ENCODE measurements at regions not wholly inside any gene's neighbourhood (a gene's known extent, or its start where the extent isn't known, plus 50 kb on each side); places are given as distances from the start of the nearest gene placed in this dataset.

DNA sequence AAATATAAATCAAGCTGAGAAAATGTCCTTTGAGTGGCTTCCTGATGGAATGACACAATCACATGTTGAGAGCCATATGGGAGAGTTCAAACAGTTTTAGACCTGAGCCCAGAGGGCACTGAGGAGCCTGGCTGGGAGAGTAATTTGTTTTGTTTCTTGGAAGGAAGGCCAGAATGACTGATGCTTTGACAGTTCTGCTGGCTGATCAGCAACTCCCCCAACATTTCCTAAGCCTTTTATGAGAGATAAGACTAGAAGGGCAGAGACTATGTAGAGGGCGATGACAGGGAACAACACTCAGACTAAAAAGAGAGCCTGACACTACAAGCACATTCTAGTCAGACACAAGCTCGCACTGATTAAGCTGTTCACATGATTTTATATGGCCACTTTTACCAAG lies 169.2 kb downstream of the COX7C start:
- DNase-seq: no peak

DNA sequence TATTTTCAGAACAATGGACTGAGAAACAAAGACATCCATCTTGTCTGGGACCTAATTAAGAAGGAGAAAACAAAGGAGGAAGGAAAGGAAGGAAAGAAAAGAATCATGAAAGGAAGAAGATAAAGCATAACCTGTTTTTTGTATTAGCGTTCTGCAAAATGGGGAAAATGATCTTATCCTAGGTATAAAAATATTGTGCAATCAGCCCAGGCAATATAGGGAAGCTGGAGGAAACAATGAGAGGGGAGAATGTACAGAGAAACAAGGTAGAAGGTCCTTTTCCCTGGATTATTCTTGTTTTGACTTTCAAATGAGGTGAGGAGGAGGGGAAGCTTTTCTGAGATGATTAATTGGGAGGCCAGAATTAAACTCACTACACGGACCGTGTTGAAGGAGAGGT lies 177.9 kb downstream of the COX7C start:
- peak; percentile 24 for DNase-seq

DNA sequence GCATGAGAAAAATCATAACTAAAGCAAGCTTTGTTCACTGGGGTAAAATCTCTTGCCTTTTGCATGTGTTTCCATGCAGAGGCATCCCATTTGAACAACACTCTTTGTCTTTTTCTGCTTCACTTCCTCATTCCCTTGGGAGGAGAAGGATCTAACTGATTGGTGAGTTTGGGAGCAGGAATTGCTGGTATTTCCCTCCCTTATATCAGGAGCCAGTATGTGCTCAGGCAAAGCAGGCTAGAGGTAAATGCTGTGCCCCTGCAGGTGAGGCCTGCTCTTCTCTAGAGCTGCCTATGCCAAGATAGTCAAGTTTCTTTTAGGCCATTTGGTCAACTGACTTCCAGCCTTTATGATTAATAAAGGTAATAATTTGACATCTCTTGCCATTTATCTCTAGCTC lies 179.9 kb downstream of the COX7C start:
- no peak for DNase-seq

DNA sequence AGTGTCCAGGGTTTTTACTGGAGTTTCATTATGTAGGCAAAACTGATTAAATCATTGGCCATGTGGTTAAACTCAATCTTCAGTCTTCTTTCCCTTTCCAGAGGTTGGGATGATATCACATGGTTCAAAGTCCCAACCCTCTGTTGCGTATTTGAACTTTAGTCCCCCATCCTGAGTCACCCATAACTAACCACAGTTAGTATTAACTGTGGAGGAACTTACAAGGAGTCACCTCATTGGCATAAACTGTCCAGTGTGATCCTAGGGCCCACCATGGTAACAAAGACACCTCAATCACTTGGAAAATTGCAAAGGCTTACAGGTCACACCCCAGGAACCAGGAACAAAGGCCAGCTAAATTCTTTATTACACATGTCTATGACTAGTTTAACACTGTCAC lies 188.5 kb downstream of the COX7C start:
- no peak for DNase-seq

GRCh38 chr5:86807046-86808031 lies 189.6 kb downstream of the COX7C start:
- no peak for DNase-seq

- no peak for DNase-seq
Observed at GRCh38 chr5:86814315-86814714, 196.6 kb downstream of the COX7C start.

GRCh38 chr5:86814907-86815306 lies 197.2 kb downstream of the COX7C start:
- DNase-seq: no peak

DNA sequence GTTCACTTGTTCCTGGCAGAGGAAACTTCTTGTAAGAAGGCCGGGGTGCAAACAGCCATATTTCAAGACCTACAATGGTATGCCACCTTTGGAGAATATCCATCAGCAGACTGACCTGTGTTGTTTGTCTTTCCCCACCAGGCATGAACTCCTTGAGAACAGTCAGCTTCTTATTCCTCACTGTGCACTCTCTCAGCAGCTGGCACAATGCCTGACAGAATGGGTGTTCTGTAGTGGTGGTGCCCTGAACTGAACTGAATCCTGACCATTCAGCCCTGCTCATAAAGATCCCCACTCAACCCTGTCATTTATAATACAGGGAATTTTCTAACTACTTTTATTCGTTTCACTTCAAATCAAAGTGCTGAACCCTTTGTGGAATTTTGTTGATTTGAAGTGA lies 206.9 kb downstream of the COX7C start:
- no peak for DNase-seq

DNA sequence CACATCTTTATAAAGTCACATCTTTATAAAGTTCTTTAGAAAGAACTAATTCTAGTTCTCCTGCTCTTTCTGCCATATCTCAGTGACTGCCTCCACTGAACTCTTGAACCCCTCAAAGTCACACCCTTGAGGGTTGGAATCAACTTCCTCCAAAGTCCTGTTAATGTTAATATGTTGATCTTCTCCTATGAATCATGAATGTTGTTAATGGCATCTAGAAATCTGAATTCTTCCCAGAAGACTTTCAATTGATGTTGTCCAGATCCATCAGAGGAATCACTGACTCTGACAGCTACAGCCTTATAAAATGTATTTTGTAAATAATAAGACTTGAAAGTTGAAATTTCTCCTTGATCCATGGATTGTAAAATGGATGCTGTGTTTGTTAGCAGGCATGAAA lies 213.4 kb downstream of the COX7C start:
- DNase-seq: no peak

GRCh38 chr5:86833868-86834267 lies 216.1 kb downstream of the COX7C start:
- DNase-seq: no peak

DNA sequence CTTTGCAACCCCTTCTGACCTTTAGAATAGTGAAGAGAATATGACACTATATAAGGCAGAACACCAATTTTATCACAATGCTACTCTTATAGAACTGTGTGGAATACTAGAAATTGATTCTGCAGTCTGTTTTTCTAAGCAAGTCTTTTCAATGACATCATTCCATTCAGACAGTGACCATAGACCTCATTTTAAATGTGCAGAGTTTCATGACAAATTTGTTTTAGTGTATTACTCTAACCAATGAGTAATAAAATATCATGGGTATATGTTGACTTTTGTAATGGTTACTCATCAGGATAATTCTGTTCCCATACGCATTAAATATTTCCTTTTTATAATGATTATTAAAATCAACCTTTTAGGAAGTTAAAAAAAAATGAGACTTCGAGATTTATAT lies 219.9 kb downstream of the COX7C start:
- no peak for DNase-seq

GRCh38 chr5:86838083-86838482 lies 220.3 kb downstream of the COX7C start:
- no peak for DNase-seq

GRCh38 chr5:86841000-86841644 lies 223.4 kb downstream of the COX7C start:
- no peak for DNase-seq

- no peak for DNase-seq
Observed at GRCh38 chr5:86858442-86858841, 240.7 kb downstream of the COX7C start.

- DNase-seq: peak; percentile 79
Observed at GRCh38 chr5:86861512-86861911, 243.8 kb downstream of the COX7C start.

- no peak for DNase-seq
Observed at GRCh38 chr5:86862093-86862492, 244.4 kb downstream of the COX7C start.

GRCh38 chr5:86864051-86864450 lies 246.3 kb downstream of the COX7C start:
- DNase-seq: no peak

DNA sequence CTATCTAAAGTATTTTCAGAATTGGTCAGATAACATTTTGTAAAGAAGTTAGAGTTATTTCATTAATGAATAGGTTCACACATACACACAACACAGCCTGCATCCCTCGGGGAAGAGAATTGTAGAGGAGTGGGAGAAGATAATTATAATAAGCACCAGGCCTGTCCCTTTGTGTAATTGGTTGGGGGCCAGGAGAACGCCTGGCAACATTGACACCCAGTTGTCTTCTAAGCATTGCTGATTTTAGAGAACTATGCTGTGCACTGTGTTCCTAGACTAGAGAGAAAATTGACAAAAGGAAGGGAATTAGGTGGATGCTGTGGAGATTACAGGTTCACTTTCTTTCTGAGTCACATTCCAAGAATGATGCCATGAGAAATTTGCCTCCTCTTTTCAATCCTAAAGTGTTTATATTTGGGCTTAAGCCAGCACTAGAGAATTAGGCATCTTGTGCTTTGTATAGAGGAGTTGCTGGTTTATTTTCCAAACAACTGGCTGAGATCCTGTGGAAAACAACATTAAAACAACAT lies 247.6 kb downstream of the COX7C start:
- DNase-seq: no peak

DNA sequence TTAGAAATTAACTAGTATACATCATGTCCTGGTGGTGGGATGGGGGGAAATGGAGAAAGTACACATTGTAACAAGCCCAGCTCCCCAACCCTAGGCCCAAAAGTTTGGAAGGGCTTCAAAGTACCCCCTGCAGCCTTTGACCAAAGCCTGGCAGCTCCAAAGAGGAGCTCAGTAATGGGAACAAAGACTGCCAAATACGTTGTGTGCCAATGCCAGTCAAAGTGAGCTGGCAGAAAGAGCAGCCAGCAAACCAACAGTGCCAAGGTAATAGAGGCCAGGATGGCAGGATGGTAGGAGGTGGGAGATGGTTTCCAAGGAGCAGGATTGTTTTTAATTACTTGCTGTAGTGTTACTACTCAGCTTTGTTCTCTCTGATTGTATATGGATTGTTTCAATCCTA lies 248.3 kb downstream of the COX7C start:
- no peak for DNase-seq

DNA sequence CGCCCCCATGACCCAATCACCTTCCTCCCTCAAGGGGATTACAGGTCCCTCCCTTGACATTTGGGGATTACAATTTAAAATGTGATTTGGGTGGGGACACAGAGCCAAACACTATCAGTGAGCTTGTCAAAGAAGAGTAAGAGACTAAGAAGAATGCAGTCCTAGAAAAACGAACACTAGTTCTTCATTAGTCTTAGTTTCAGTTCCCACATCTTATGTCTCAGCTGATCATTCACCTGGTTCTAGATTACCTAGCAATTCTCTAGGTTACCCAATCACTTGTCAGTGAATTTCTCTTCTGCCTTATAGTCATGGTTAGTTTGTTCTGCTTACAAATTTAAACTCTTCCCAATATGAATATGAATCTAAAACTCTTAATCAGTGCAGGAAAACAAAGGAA lies 251.5 kb downstream of the COX7C start:
- DNase-seq: no peak

GRCh38 chr5:86875539-86875938 lies 257.8 kb downstream of the COX7C start:
- no peak for DNase-seq

DNA sequence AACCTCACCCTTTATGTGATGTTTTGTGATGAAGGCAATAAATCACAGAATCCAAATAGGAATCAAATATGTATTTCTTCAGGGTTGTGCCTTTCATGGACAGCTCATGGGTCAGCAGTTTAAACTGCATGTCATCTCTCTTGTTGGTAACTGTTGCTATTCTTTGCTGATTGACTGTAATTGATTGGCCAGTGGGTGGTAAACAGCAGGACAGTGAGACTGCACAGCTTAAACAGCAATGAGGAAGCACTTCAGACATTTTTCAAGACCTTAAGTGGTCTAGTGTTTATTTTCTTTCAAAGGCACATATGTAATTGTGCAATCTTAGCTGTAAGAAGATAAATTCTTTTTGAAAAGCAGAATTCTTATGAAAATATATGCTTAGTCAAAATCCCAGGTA lies 260.5 kb downstream of the COX7C start:
- no peak for DNase-seq

GRCh38 chr5:86879086-86879485 lies 261.3 kb downstream of the COX7C start:
- no peak for DNase-seq

- DNase-seq: no peak
Observed at GRCh38 chr5:86880344-86880743, 262.6 kb downstream of the COX7C start.

Measured in NCI-H526 treated with DMSO at 0.1 percent for 48 hours (cell line).